T-cell (primary cell): ENCODE measurements at regions not wholly inside any gene's neighbourhood (a gene's known extent, or its start where the extent isn't known, plus 50 kb on each side); places are given as distances from the start of the nearest gene placed in this dataset.

Experiments used
- ATAC-seq, 4 experiments: fragments of 200-7000 bp in 3 of 4; fragments of 150-1000 bp in 1 of 4; cut with Tn5 transposase; replicated peaks in 1 of 4; 1 replicate in 3 of 4; 2 replicates in 1 of 4; pipeline ENCODE4 v1.10.0; 2021; ENCODE audit warnings: moderate library complexity in 3 of 4, mild to moderate bottlenecking in 2 of 4, moderate number of reproducible peaks in 1 of 4
- CTCF ChIA-PET, 2 donors: fragments of 300-600 bp; sonication (Branson Sonifier 250); formaldehyde crosslinking; loops; one replicate each; lab custom pipeline; 2022; ENCODE audit warnings: antibody characterized with exemption in 2 of 2; lab: Charles Lee
- POLR2A ChIA-PET, 2 donors: fragments of 300-600 bp; sonication (Branson Sonifier 250); formaldehyde crosslinking; loops; one replicate each; lab custom pipeline; 2022; ENCODE audit warnings: antibody characterized with exemption in 2 of 2; lab: Charles Lee
- DNase-seq, 35 experiments: peaks; one replicate each; pipeline versions ENCODE4 v3.0.0 to v3.0.0-alpha.2; 2013 to 2023
- H3K27ac ChIP-seq: one replicate; pipeline ENCODE4 v1.5.1; 2013; ENCODE audit warnings: low read length
- H3K27me3 ChIP-seq, 2 experiments: replicated peaks in 1 of 2; 1 replicate in 1 of 2; 2 replicates in 1 of 2; pipeline versions ENCODE4 v1.6.1 to v1.7.0; 2013; ENCODE audit warnings: low read length in 1 of 2, mixed read lengths in 1 of 2; ENCODE audit not compliant: control insufficient read depth in 2 of 2, insufficient read depth in 2 of 2; ENCODE audit errors: extremely low read depth in 1 of 2
- H3K36me3 ChIP-seq, 2 donors: 1 replicate in 1 of 2; 2 replicates in 1 of 2; pipeline versions ENCODE4 v1.6.1 to v1.7.0; 2013; ENCODE audit warnings: low read length in 1 of 2; ENCODE audit not compliant: control insufficient read depth in 2 of 2, insufficient read depth in 1 of 2; ENCODE audit errors: extremely low read depth in 1 of 2
- H3K4me1 ChIP-seq, 2 experiments: 1 replicate in 1 of 2; 2 replicates in 1 of 2; pipeline versions ENCODE4 v1.6.1 to v1.7.0; 2013; ENCODE audit warnings: low read length in 2 of 2, mixed read lengths in 1 of 2; ENCODE audit not compliant: insufficient read depth in 2 of 2, control insufficient read depth in 1 of 2; ENCODE audit errors: extremely low read depth in 1 of 2
- H3K4me3 ChIP-seq, 2 donors: 1 replicate in 1 of 2; 2 replicates in 1 of 2; pipeline versions ENCODE4 v1.5.1 to v1.7.0; 2013; ENCODE audit warnings: mild to moderate bottlenecking in 2 of 2, low read length in 1 of 2, moderate library complexity in 1 of 2; ENCODE audit not compliant: control insufficient read depth in 1 of 2; ENCODE audit errors: extremely low read depth in 1 of 2
- H3K9me3 ChIP-seq: 2 replicates; pipeline ENCODE4 v1.7.0; 2013
- H3K27ac Mint-ChIP-seq, 2 donors: one replicate each; pipeline ENCODE4 v1.8.0; 2020 to 2021; ENCODE audit warnings: mild to moderate bottlenecking in 2 of 2, mixed read lengths in 2 of 2
- H3K27me3 Mint-ChIP-seq, 2 donors: one replicate each; pipeline ENCODE4 v1.8.0; 2021 to 2022; ENCODE audit warnings: mixed read lengths in 2 of 2
- H3K36me3 Mint-ChIP-seq: one replicate; pipeline ENCODE4 v1.8.0; 2021; ENCODE audit warnings: mixed read lengths
- H3K4me1 Mint-ChIP-seq, 3 donors: one replicate each; pipeline ENCODE4 v1.8.0; 2020 to 2022; ENCODE audit warnings: mixed read lengths in 3 of 3, mild to moderate bottlenecking in 1 of 3
- H3K4me3 Mint-ChIP-seq, 3 donors: one replicate each; pipeline ENCODE4 v1.8.0; 2020 to 2022; ENCODE audit warnings: mild to moderate bottlenecking in 3 of 3, mixed read lengths in 3 of 3, moderate library complexity in 3 of 3
- H3K9me3 Mint-ChIP-seq, 3 donors: one replicate each; pipeline ENCODE4 v1.8.0; 2020 to 2022; ENCODE audit warnings: mixed read lengths in 3 of 3
- WGBS: methylation state at CpG from one replicate; pipeline ENCODE4 v1.1.5; 2013; ENCODE audit warnings: missing lambda C conversion rate; ENCODE audit not compliant: insufficient coverage; 5-methylcytosine and 5-hydroxymethylcytosine counted together

DNA sequence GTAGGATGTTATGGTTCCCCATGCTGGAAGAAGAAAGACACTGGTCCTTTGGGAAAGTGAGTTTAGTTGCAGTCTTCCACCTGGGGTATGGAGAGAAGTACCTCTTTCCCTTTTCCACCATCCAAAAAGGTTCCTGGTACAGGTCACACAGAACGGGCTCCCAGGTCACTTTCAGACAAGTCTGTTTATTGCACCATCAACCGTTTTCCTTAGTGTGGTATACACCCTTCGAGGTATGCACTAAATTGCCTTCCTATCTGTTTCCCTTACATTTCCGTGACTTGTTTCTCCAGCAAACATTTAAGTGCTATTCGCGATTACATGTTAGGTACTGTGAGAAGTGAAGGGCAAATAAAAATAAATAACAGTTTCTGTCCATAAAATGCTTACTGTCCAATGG lies 185.1 kb downstream of the ARL4A start:
- Histone ChIP-seq H3K27ac (no peak overlapping the region), H3K36me3 (no peaks in the 10 kb centered on the region), H3K4me3 (no peak overlapping the region), H3K9me3 (no peaks in the 10 kb centered on the region), H3K4me1 (no peaks in the 10 kb centered on the region), H3K27me3 (no peaks in the 10 kb centered on the region)
- Mint-ChIP-seq H3K9me3 (no peaks in the 10 kb centered on the region), H3K27me3 (peaks cover 2 to 4% of the 10 kb centered on the region in 2 donors), H3K4me1 (no peaks in the 10 kb centered on the region), H3K36me3 (no peaks in the 10 kb centered on the region), H3K4me3 (no peak overlapping the region), H3K27ac (no peak overlapping the region)
- DNase-seq, result no peak
- ATAC-seq, result no peak
- no CpG with 5 or more reads among the region's 6 CpGs for WGBS
- ChIA-PET POLR2A (no interaction called here), CTCF (no interaction called here)

DNA sequence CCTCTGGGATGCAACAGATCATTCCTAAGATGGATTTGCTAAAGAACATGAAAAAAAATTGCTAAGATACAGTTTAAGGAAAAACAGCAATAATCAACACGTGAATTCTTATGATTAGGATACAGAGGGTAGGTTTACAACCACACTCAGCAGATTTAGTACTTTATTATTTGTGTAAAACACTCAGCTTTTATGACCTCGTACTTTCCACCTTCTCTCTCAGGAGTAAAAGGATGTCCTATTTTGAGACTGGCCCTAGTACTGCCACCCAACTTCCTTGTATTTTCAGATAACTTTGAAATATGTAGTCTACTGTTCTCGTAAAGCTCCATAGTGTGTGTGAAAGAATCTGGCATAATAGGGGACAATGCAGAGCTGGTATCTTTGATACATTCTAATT lies 186.1 kb downstream of the ARL4A start:
- H3K27ac Mint-ChIP-seq, result no peak overlapping the region
- WGBS, result no CpG with 5 or more reads among the region's 3 CpGs
- POLR2A ChIA-PET, result no interaction called here
- H3K27ac ChIP-seq, result no peak overlapping the region
- H3K36me3 Mint-ChIP-seq, result no peaks in the 10 kb centered on the region
- H3K27me3 ChIP-seq, result no peaks in the 10 kb centered on the region
- no peaks in the 10 kb centered on the region for H3K9me3 Mint-ChIP-seq
- H3K9me3 ChIP-seq, result no peaks in the 10 kb centered on the region
- H3K27me3 Mint-ChIP-seq, result peaks cover 2 to 4% of the 10 kb centered on the region in 2 donors
- H3K4me1 Mint-ChIP-seq, result no peaks in the 10 kb centered on the region
- no peak overlapping the region for H3K4me3 Mint-ChIP-seq
- no peaks in the 10 kb centered on the region for H3K4me1 ChIP-seq
- no peak for DNase-seq
- no peak for ATAC-seq
- H3K4me3 ChIP-seq, result no peak overlapping the region
- CTCF ChIA-PET, result no interaction called here
- no peaks in the 10 kb centered on the region for H3K36me3 ChIP-seq

DNA sequence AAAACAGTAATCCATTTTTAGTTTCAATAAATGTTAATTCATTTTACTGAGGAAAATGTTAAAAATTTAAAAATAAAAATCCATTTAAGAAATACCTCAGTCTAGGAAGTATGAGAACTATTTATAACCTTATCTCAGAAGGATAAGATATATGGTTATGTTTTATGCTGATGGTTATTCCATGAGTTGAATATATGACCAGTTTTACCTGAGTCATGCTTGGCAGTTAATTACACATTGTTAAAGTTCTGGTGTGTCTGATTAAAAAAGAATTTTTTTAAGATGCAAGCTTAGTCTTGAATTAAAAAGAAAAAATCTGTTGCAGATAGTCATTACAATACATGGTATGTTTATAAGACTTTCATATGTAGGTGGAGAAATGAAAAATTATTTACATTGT lies 191.7 kb downstream of the ARL4A start:
- Histone ChIP-seq H3K36me3 (no peaks in the 10 kb centered on the region), H3K9me3 (no peaks in the 10 kb centered on the region), H3K4me1 (no peaks in the 10 kb centered on the region), H3K27me3 (no peaks in the 10 kb centered on the region), H3K4me3 (no peak overlapping the region), H3K27ac (no peak overlapping the region)
- DNase-seq (no peak), ATAC-seq (no peak)
- Mint-ChIP-seq H3K4me1 (no peaks in the 10 kb centered on the region), H3K36me3 (no peaks in the 10 kb centered on the region), H3K27ac (no peak overlapping the region), H3K4me3 (no peak overlapping the region), H3K27me3 (peaks cover 3 to 6% of the 10 kb centered on the region in 2 donors), H3K9me3 (no peaks in the 10 kb centered on the region)
- CTCF ChIA-PET, result no interaction called here
- POLR2A ChIA-PET, result no interaction called here

DNA sequence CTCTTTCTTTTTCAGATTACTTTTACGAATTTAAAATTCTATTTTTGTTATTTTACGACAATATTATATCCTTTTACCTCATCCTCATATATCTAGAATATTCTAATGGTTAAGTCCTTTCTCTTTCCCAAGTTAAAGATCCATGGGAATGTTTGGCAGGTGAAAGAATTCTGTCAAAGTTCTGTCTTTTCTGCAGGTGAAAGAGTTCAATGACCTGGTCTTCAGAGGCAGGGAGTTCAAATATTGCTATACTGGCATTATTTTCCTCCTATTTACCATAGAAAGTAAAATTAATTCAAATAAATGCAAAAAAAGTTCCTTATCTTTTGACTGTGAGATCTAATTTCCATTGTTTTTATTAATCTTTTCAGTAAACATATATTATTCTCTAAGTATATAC lies 194.3 kb downstream of the ARL4A start:
- peaks cover 6% of the 10 kb centered on the region in 2 donors for H3K27me3 Mint-ChIP-seq
- H3K4me1 Mint-ChIP-seq, result no peaks in the 10 kb centered on the region
- no peaks in the 10 kb centered on the region for H3K9me3 ChIP-seq
- no peaks in the 10 kb centered on the region for H3K27me3 ChIP-seq
- ChIA-PET CTCF (no interaction called here), POLR2A (no interaction called here)
- no peak overlapping the region for H3K4me3 Mint-ChIP-seq
- H3K9me3 Mint-ChIP-seq, result no peaks in the 10 kb centered on the region
- no peaks in the 10 kb centered on the region for H3K36me3 Mint-ChIP-seq
- WGBS, result no CpG with 5 or more reads among the region's 2 CpGs
- H3K4me3 ChIP-seq, result no peak overlapping the region
- DNase-seq (no peak), ATAC-seq (no peak)
- H3K4me1 ChIP-seq, result no peaks in the 10 kb centered on the region
- no peak overlapping the region for H3K27ac Mint-ChIP-seq
- H3K36me3 ChIP-seq, result no peaks in the 10 kb centered on the region
- no peak overlapping the region for H3K27ac ChIP-seq

DNA sequence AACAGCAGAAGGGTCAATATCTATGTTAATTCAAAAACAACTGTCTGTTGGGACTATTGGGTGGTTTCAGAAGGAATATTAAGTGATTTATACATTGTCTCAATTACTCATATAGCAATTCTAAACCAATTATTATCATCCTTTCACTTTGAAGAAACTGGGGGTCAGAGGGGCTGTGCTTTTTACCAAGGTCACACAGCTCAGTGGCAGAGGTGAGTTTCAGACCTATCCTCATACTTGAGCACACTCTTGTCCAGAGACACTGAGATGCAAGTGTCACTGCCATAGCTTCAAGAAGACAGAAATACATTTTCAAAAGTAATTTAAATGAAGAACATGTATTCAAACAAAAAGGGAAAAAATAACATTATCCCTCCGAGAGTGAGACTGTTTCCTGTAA lies 195.3 kb downstream of the ARL4A start:
- ChIA-PET CTCF (interaction anchor here in 1 of 2 donors (0.6 kb wide), 1 partner anchor 257 kb away, joined by 3 read pairs; no protein-coding TSS in a partner anchor), POLR2A (interaction anchor here in 1 of 2 donors (0.6 to 0.7 kb wide), 2 partner anchors 10 to 195 kb away, joined by 4 read pairs; partner anchors contain the start of gene ARL4A)
- H3K27ac ChIP-seq, result no peak overlapping the region
- Mint-ChIP-seq H3K36me3 (no peaks in the 10 kb centered on the region), H3K27ac (no peak overlapping the region), H3K4me3 (no peak overlapping the region), H3K27me3 (peaks cover 6% of the 10 kb centered on the region in 2 donors), H3K4me1 (no peaks in the 10 kb centered on the region), H3K9me3 (no peaks in the 10 kb centered on the region)
- ATAC-seq (no peak), DNase-seq (no peak)
- H3K27me3 ChIP-seq, result no peaks in the 10 kb centered on the region
- H3K4me3 ChIP-seq, result no peak overlapping the region
- 80% methylated on average over 1 of the region's 1 CpG for WGBS
- no peaks in the 10 kb centered on the region for H3K4me1 ChIP-seq
- no peaks in the 10 kb centered on the region for H3K9me3 ChIP-seq
- H3K36me3 ChIP-seq, result no peaks in the 10 kb centered on the region

DNA sequence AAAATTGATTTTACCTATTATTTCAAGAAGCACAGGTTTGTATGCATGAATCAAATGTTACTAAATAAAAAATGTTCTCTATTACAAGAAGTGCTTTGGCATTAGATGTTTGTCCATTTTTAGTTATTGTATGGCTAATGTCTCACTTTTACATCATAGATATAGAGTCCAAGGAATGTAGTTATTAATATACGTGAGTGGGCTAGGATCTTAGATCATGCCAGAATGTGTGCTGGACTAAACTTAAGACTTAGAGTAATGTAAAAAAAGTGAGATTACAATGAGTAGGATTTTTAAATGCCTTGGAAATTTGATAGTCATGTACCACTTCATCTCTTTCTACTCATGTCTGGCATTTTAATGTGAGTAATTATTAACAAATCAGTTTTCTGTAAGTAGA lies 196.6 kb downstream of the ARL4A start:
- H3K9me3 ChIP-seq, result no peaks in the 10 kb centered on the region
- Mint-ChIP-seq H3K4me1 (no peaks in the 10 kb centered on the region), H3K36me3 (no peaks in the 10 kb centered on the region), H3K9me3 (no peaks in the 10 kb centered on the region), H3K27ac (no peak overlapping the region), H3K4me3 (no peak overlapping the region), H3K27me3 (peaks cover 6 to 8% of the 10 kb centered on the region in 2 donors)
- no peak overlapping the region for H3K4me3 ChIP-seq
- H3K36me3 ChIP-seq, result no peaks in the 10 kb centered on the region
- H3K27ac ChIP-seq, result no peak overlapping the region
- ChIA-PET POLR2A (no interaction called here), CTCF (no interaction called here)
- H3K4me1 ChIP-seq, result no peaks in the 10 kb centered on the region
- no peaks in the 10 kb centered on the region for H3K27me3 ChIP-seq
- DNase-seq, result no peak
- no CpG with 5 or more reads among the region's 1 CpG for WGBS
- no peak for ATAC-seq

DNA sequence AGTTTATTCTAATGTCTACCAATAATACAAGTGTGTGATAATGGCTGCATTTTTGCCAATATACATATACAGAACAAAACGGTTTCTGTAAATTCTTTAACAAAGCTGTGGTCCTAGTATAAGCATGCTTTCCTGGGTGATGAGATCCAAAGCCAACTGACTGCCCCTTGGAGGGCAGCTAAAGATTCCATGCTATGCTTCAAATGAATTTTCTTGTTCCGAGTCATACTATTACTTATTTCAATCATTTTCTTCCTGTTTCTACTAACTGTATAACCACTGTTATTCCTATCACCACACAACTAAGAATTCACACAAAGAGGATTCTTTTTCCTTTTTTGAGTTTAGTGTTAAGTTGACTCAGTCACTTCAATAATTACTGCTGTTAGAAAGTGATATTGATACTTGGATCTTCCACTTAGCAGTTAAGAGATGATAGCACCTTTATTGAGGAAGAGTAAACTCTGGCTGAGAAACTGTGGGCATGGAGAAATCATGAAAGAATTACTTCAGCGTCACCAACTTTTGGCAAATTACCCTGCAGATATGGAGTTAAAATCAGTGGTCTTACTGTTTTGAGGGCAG lies 197.5 kb downstream of the ARL4A start:
- H3K9me3 ChIP-seq, result no peaks in the 10 kb centered on the region
- H3K9me3 Mint-ChIP-seq, result no peaks in the 10 kb centered on the region
- no peaks in the 10 kb centered on the region for H3K36me3 Mint-ChIP-seq
- H3K4me1 Mint-ChIP-seq, result no peaks in the 10 kb centered on the region
- peaks cover 6 to 8% of the 10 kb centered on the region in 2 donors for H3K27me3 Mint-ChIP-seq
- no peak overlapping the region for H3K4me3 Mint-ChIP-seq
- no CpG with 5 or more reads among the region's 3 CpGs for WGBS
- no peak overlapping the region for H3K27ac ChIP-seq
- H3K27ac Mint-ChIP-seq, result no peak overlapping the region
- ChIA-PET CTCF (no interaction called here), POLR2A (no interaction called here)
- no peaks in the 10 kb centered on the region for H3K4me1 ChIP-seq
- ATAC-seq (no peak), DNase-seq (no peak)
- H3K4me3 ChIP-seq, result no peak overlapping the region
- H3K36me3 ChIP-seq, result no peaks in the 10 kb centered on the region
- H3K27me3 ChIP-seq, result no peaks in the 10 kb centered on the region
